HG02885 (cell line): ENCODE measurements at regions not wholly inside any gene's neighbourhood (a gene's known extent, or its start where the extent isn't known, plus 50 kb on each side); places are given as distances from the start of the nearest gene placed in this dataset.

Experiments
- ATAC-seq: cut with Tn5 transposase; IDR thresholded peaks from one replicate; pipeline ENCODE4 v1.9.1; 2021; ENCODE audit warnings: mild to moderate bottlenecking; ENCODE audit not compliant: unreplicated experiment, poor library complexity

GRCh38 chr15:91599261-91599660 lies 254.2 kb upstream of the SLCO3A1 start:
- no peak for ATAC-seq

GRCh38 chr15:91603384-91604080 lies 250.0 kb upstream of the SLCO3A1 start:
- ATAC-seq, result no peak

GRCh38 chr15:91604122-91604521 lies 249.4 kb upstream of the SLCO3A1 start:
- ATAC-seq, result no peak

- no peak for ATAC-seq
Observed at GRCh38 chr15:91605576-91605975, 247.9 kb upstream of the SLCO3A1 start.

- ATAC-seq, result no peak
Observed at GRCh38 chr15:91609231-91609630, 244.3 kb upstream of the SLCO3A1 start.

GRCh38 chr15:91609966-91610365 lies 243.5 kb upstream of the SLCO3A1 start:
- ATAC-seq, result no peak

GRCh38 chr15:91611561-91612323 lies 241.8 kb upstream of the SLCO3A1 start:
- no peak for ATAC-seq

GRCh38 chr15:91620229-91620628 lies 233.3 kb upstream of the SLCO3A1 start:
- no peak for ATAC-seq

- no peak for ATAC-seq
Observed at GRCh38 chr15:91622235-91622634, 231.3 kb upstream of the SLCO3A1 start.

- no peak for ATAC-seq
Observed at GRCh38 chr15:91622711-91623342, 230.7 kb upstream of the SLCO3A1 start.

GRCh38 chr15:91624353-91624968 lies 229.0 kb upstream of the SLCO3A1 start:
- no peak for ATAC-seq

GRCh38 chr15:91625506-91625905 lies 228.0 kb upstream of the SLCO3A1 start:
- ATAC-seq, result no peak

- no peak for ATAC-seq
Observed at GRCh38 chr15:91627473-91628278, 225.8 kb upstream of the SLCO3A1 start.

- no peak for ATAC-seq
Observed at GRCh38 chr15:91630090-91630489, 223.4 kb upstream of the SLCO3A1 start.

GRCh38 chr15:91632176-91632575 lies 221.3 kb upstream of the SLCO3A1 start:
- ATAC-seq, result no peak

- ATAC-seq, result no peak
Observed at GRCh38 chr15:91632981-91633380, 220.5 kb upstream of the SLCO3A1 start.

GRCh38 chr15:91634179-91634578 lies 219.3 kb upstream of the SLCO3A1 start:
- ATAC-seq, result no peak

- no peak for ATAC-seq
Observed at GRCh38 chr15:91635080-91635479, 218.4 kb upstream of the SLCO3A1 start.

- no peak for ATAC-seq
Observed at GRCh38 chr15:91635641-91636040, 217.9 kb upstream of the SLCO3A1 start.

GRCh38 chr15:91649016-91649415 lies 204.5 kb upstream of the SLCO3A1 start:
- no peak for ATAC-seq
